NT2/D1 (cell line): ENCODE measurements at regions not wholly inside any gene's neighbourhood (a gene's known extent, or its start where the extent isn't known, plus 50 kb on each side); places are given as distances from the start of the nearest gene placed in this dataset.

Experiments used
- DNase-seq: peaks from one replicate; pipeline ENCODE4 v3.0.0-alpha.2; 2011; ENCODE audit warnings: low read depth, low spot score
- H3K27me3 ChIP-seq: 2 replicates; pipeline ENCODE4 v1.6.0; 2011; ENCODE audit warnings: mild to moderate bottlenecking; ENCODE audit not compliant: insufficient read length, insufficient read depth
- H3K36me3 ChIP-seq: 2 replicates; pipeline ENCODE4 v1.6.1; 2011; ENCODE audit warnings: mild to moderate bottlenecking, low read length, mixed read lengths; ENCODE audit not compliant: insufficient read depth, insufficient read length
- H3K4me1 ChIP-seq: 2 replicates; pipeline ENCODE4 v1.5.1; 2011; ENCODE audit not compliant: insufficient read depth, insufficient read length
- H3K4me3 ChIP-seq: 2 replicates; pipeline ENCODE4 v1.5.1; 2011; ENCODE audit warnings: low read depth; ENCODE audit not compliant: insufficient read length
- H3K9ac ChIP-seq: 2 replicates; pipeline ENCODE4 v1.6.0; 2011; ENCODE audit warnings: low read depth; ENCODE audit not compliant: insufficient read length
- H3K9me3 ChIP-seq: 2 replicates; pipeline ENCODE4 v1.5.1; 2011; ENCODE audit warnings: mild to moderate bottlenecking, low read length; ENCODE audit not compliant: insufficient read depth
- SUZ12 ChIP-seq: IDR thresholded peaks from 2 replicates; pipeline ENCODE4 v1.6.1; 2011; ENCODE audit not compliant: insufficient read length, insufficient read depth; ENCODE audit errors: extremely low read depth
- YY1 ChIP-seq: IDR thresholded peaks from 2 replicates; pipeline ENCODE4 v1.6.1; 2011; ENCODE audit not compliant: insufficient read length, insufficient read depth
- ZNF274 ChIP-seq: IDR thresholded peaks from 2 replicates; pipeline ENCODE4 v1.6.1; 2011; ENCODE audit warnings: mild to moderate bottlenecking, low read depth, low read length

- H3K9ac ChIP-seq: no peak overlapping the region
- H3K9me3 ChIP-seq: no peaks in the 10 kb centered on the region
- no peak for DNase-seq
- TF ChIP-seq YY1 (no peak), ZNF274 (no peak), SUZ12 (no peak)
- H3K36me3 ChIP-seq: no peaks in the 10 kb centered on the region
- no peaks in the 10 kb centered on the region for H3K27me3 ChIP-seq
- no peaks in the 10 kb centered on the region for H3K4me1 ChIP-seq
- H3K4me3 ChIP-seq: no peak overlapping the region
These were observed 78.8 kb upstream of the ARID1B start for GRCh38 chr6:156698239-156699016.

DNA sequence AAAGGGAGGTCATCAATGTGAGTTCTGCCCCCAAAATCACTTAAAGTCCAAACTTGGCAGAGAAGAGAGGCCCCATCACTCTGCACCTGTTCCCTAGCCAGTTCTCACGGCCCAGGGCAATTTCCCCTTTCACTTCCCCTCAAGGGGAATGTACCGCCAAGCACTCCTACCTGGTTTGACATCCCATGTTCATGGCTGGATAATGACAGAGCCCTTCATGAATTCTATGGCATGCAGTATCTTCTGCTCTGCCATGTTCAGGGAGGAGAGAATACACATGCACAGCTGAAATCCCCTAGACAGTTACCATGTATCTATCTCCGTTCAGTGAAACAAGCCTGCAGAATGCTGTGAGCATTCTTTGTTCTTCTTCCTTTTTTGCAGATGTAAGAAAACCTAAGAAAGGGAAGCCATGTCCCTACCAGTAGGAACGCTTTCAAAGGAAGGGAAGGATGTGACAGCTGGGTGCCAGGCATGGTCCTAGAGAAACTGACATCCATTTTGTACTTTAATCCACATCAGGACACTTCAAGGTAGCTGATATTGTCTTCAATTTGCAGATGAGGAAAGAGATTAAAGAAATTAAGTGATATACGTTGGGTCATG is 79.8 kb upstream of the ARID1B start:
- TF ChIP-seq ZNF274 (no peak), YY1 (no peak), SUZ12 (no peak)
- Histone ChIP-seq H3K36me3 (no peaks in the 10 kb centered on the region), H3K27me3 (no peaks in the 10 kb centered on the region), H3K4me3 (no peak overlapping the region), H3K9me3 (no peaks in the 10 kb centered on the region), H3K4me1 (no peaks in the 10 kb centered on the region), H3K9ac (no peak overlapping the region)
- DNase-seq: no peak

GRCh38 chr6:156695742-156696141 is 81.4 kb upstream of the ARID1B start:
- Histone ChIP-seq H3K36me3 (no peaks in the 10 kb centered on the region), H3K27me3 (no peaks in the 10 kb centered on the region), H3K9me3 (no peaks in the 10 kb centered on the region), H3K4me1 (no peaks in the 10 kb centered on the region), H3K4me3 (no peak overlapping the region), H3K9ac (no peak overlapping the region)
- no peak for DNase-seq
- no peak for TF ChIP-seq SUZ12
- no peak for TF ChIP-seq ZNF274

GRCh38 chr6:156694679-156695078 is 82.5 kb upstream of the ARID1B start:
- Histone ChIP-seq H3K4me3 (no peak overlapping the region), H3K27me3 (no peaks in the 10 kb centered on the region), H3K9me3 (no peaks in the 10 kb centered on the region), H3K9ac (no peak overlapping the region), H3K36me3 (no peaks in the 10 kb centered on the region), H3K4me1 (no peaks in the 10 kb centered on the region)
- TF ChIP-seq YY1 (no peak), ZNF274 (no peak)
- DNase-seq: no peak

GRCh38 chr6:156691018-156691417 is 86.2 kb upstream of the ARID1B start:
- Histone ChIP-seq H3K4me1 (no peaks in the 10 kb centered on the region), H3K4me3 (no peak overlapping the region), H3K27me3 (no peaks in the 10 kb centered on the region), H3K9me3 (no peaks in the 10 kb centered on the region), H3K36me3 (no peaks in the 10 kb centered on the region), H3K9ac (no peak overlapping the region)
- no peak for DNase-seq
- TF ChIP-seq ZNF274 (no peak), SUZ12 (no peak), YY1 (no peak)

DNA sequence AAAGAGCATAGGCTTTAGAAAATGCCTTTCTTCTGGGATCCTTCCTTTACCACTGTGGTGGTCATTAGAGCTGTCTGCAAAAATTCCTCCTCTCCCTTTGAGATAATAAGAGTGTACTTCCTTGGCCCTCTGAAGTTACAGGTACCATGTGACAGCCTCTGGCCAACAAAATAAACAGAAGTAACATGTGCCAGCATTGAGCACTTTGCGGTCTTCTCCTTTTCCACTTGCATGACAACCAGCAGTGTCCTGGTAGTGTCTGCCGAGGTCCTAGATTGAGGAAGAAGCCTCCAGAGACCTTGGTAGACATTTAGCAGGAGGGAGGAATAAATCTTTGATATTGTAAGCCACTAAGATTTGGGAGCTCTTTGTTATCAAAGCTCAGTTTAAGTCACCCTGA is 87.5 kb upstream of the ARID1B start:
- H3K27me3 ChIP-seq: no peaks in the 10 kb centered on the region
- TF ChIP-seq ZNF274 (no peak), SUZ12 (no peak), YY1 (no peak)
- H3K36me3 ChIP-seq: no peaks in the 10 kb centered on the region
- H3K4me3 ChIP-seq: no peak overlapping the region
- no peaks in the 10 kb centered on the region for H3K9me3 ChIP-seq
- H3K4me1 ChIP-seq: no peaks in the 10 kb centered on the region
- no peak overlapping the region for H3K9ac ChIP-seq
- DNase-seq: no peak

DNA sequence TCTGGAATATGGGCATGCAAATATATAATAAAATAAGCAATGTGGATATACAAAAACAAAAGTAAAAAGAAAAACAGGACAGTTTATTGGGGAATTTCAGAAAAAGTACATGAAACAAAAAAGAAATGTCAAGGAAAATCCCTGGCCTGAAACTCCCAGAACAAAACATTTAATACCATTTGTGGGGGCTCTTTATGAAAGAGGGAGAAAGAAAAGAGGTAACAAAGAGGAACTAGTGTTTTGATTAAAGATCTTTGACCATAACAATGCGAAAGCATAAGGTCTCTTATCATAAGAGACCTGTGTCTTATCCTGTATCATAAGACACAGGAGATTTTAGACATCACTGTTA is 88.6 kb upstream of the ARID1B start:
- Histone ChIP-seq H3K27me3 (no peaks in the 10 kb centered on the region), H3K4me1 (no peaks in the 10 kb centered on the region), H3K4me3 (no peak overlapping the region), H3K9ac (no peak overlapping the region), H3K9me3 (no peaks in the 10 kb centered on the region), H3K36me3 (no peaks in the 10 kb centered on the region)
- TF ChIP-seq ZNF274 (no peak), YY1 (no peak), SUZ12 (no peak)
- no peak for DNase-seq
